HEK293 (cell line): ENCODE measurements at regions not wholly inside any gene's neighbourhood (a gene's known extent, or its start where the extent isn't known, plus 50 kb on each side); places are given as distances from the start of the nearest gene placed in this dataset.

Experiments
- CTCF ChIA-PET: fragments of 350-600 bp; formaldehyde crosslinking; extraction: SDS; loops from one replicate; lab custom pipeline; 2021; ENCODE audit warnings: antibody characterized with exemption; lab: Yijun Ruan, JAX
- POLR2A ChIA-PET: fragments of 300-600 bp; formaldehyde crosslinking; extraction: SDS; loops from one replicate; lab custom pipeline; 2020; ENCODE audit warnings: antibody characterized with exemption, inconsistent platforms; lab: Yijun Ruan, JAX
- H3K27ac ChIP-seq: fragments of 200-500 bp; sonication (Bioruptor generic); 2 replicates; pipeline ENCODE4 v1.5.1; 2014; ENCODE audit warnings: low read depth, low read length, control low read depth, inconsistent platforms; ENCODE audit errors: extremely low read depth
- H3K36me3 ChIP-seq, 2 experiments: fragments of 200-500 bp in 1 of 2; sonication (Bioruptor generic) in 1 of 2; 1 replicate in 1 of 2; 2 replicates in 1 of 2; pipeline ENCODE4 v1.5.1; 2014 to 2017; ENCODE audit warnings: inconsistent platforms in 2 of 2, low read length in 2 of 2; ENCODE audit not compliant: control insufficient read depth in 2 of 2, insufficient read depth in 1 of 2
- H3K4me1 ChIP-seq: fragments of 200-500 bp; sonication (Bioruptor generic); 2 replicates; pipeline ENCODE4 v1.5.1; 2014; ENCODE audit warnings: mild to moderate bottlenecking, low read length, inconsistent platforms; ENCODE audit not compliant: control insufficient read depth, insufficient read depth
- H3K4me3 ChIP-seq: 2 replicates; pipeline ENCODE4 v1.5.1; 2011; ENCODE audit warnings: low read depth, mild to moderate bottlenecking, control low read depth, low read length, moderate library complexity
- H3K9me3 ChIP-seq: fragments of 200-500 bp; sonication (Bioruptor generic); 2 replicates; pipeline ENCODE4 v1.5.1; 2014; ENCODE audit warnings: low read depth, low read length, inconsistent platforms; ENCODE audit not compliant: control insufficient read depth, insufficient read depth
- KLF1 ChIP-seq: fragments of 450-650 bp; formaldehyde crosslinking; IDR thresholded peaks from 2 replicates; pipeline ENCODE4 v1.5.1; 2016; ENCODE audit warnings: missing biosample characterization, missing genetic modification characterization
- MYNN ChIP-seq: fragments of 450-650 bp; formaldehyde crosslinking; IDR thresholded peaks from 2 replicates; pipeline ENCODE4 v1.5.1; 2016; ENCODE audit warnings: missing biosample characterization, missing genetic modification characterization, borderline replicate concordance
- REPIN1 ChIP-seq: fragments of 450-650 bp; formaldehyde crosslinking; IDR thresholded peaks from 2 replicates; pipeline ENCODE4 v1.5.1; 2017; ENCODE audit warnings: missing biosample characterization, missing genetic modification characterization, low read depth
- SCRT1 ChIP-seq: fragments of 450-650 bp; formaldehyde crosslinking; IDR thresholded peaks from 2 replicates; pipeline ENCODE4 v1.5.1; 2016; ENCODE audit warnings: missing biosample characterization, missing genetic modification characterization, borderline replicate concordance
- SP7 ChIP-seq: fragments of 450-650 bp; formaldehyde crosslinking; IDR thresholded peaks from 2 replicates; pipeline ENCODE4 v1.5.1; 2016; ENCODE audit warnings: missing biosample characterization, missing genetic modification characterization
- YY1 ChIP-seq: fragments of 450-650 bp; formaldehyde crosslinking; IDR thresholded peaks from 2 replicates; pipeline ENCODE4 v1.5.1; 2018; ENCODE audit warnings: missing biosample characterization, missing genetic modification characterization
- ZNF112 ChIP-seq: fragments of 450-650 bp; formaldehyde crosslinking; IDR thresholded peaks from 2 replicates; pipeline ENCODE4 v1.5.0; 2017; ENCODE audit warnings: missing biosample characterization, missing genetic modification characterization
- ZNF148 ChIP-seq: fragments of 450-650 bp; formaldehyde crosslinking; IDR thresholded peaks from 2 replicates; pipeline ENCODE4 v1.5.0; 2017; ENCODE audit warnings: missing biosample characterization, missing genetic modification characterization, borderline replicate concordance
- ZNF248 ChIP-seq: fragments of 450-650 bp; formaldehyde crosslinking; IDR thresholded peaks from 2 replicates; pipeline ENCODE4 v1.5.1; 2017; ENCODE audit warnings: missing biosample characterization, missing genetic modification characterization
- ZNF404 ChIP-seq: fragments of 450-650 bp; formaldehyde crosslinking; IDR thresholded peaks from 2 replicates; pipeline ENCODE4 v1.5.1; 2017; ENCODE audit warnings: missing biosample characterization, missing genetic modification characterization
- ZNF514 ChIP-seq: fragments of 450-650 bp; formaldehyde crosslinking; IDR thresholded peaks from 2 replicates; pipeline ENCODE4 v1.5.1; 2016; ENCODE audit warnings: missing biosample characterization, missing genetic modification characterization
- ZNF560 ChIP-seq: fragments of 450-650 bp; formaldehyde crosslinking; IDR thresholded peaks from 2 replicates; pipeline ENCODE4 v1.5.1; 2017; ENCODE audit warnings: missing biosample characterization, missing genetic modification characterization, borderline replicate concordance
- ZNF624 ChIP-seq: fragments of 450-650 bp; formaldehyde crosslinking; IDR thresholded peaks from 2 replicates; pipeline ENCODE4 v1.5.1; 2017; ENCODE audit warnings: missing biosample characterization, missing genetic modification characterization
- ZNF785 ChIP-seq: fragments of 450-650 bp; formaldehyde crosslinking; IDR thresholded peaks from 2 replicates; pipeline ENCODE4 v1.5.1; 2016; ENCODE audit warnings: missing biosample characterization, missing genetic modification characterization
- ZSCAN18 ChIP-seq: fragments of 450-650 bp; formaldehyde crosslinking; IDR thresholded peaks from 2 replicates; pipeline ENCODE4 v1.5.1; 2016; ENCODE audit warnings: missing biosample characterization, missing genetic modification characterization
- TF ChIP-seq, protein P1 (sequence below): fragments of 450-650 bp; formaldehyde crosslinking; IDR thresholded peaks from 2 replicates; pipeline ENCODE4 v1.5.1; 2016; ENCODE audit warnings: missing biosample characterization, missing genetic modification characterization, low read depth
- TF ChIP-seq, protein P2 (sequence below): fragments of 450-650 bp; IDR thresholded peaks from 2 replicates; pipeline ENCODE4 v1.5.1; 2018; ENCODE audit warnings: missing biosample characterization, missing genetic modification characterization
- TF ChIP-seq, protein P3 (sequence below): fragments of 450-650 bp; formaldehyde crosslinking; IDR thresholded peaks from 2 replicates; pipeline ENCODE4 v1.5.1; 2016; ENCODE audit warnings: missing biosample characterization, missing genetic modification characterization
- TF ChIP-seq, protein P4 (sequence below): fragments of 450-650 bp; formaldehyde crosslinking; IDR thresholded peaks from 2 replicates; pipeline ENCODE4 v1.5.1; 2016; ENCODE audit warnings: missing biosample characterization, missing genetic modification characterization

- ChIA-PET POLR2A (no interaction called here), CTCF (no interaction called here)
- H3K4me1 ChIP-seq = no peaks in the 10 kb centered on the region
- H3K27ac ChIP-seq = no peak overlapping the region
- no peak for TF ChIP-seq ZNF560
- no peak for TF ChIP-seq ZNF148
- TF ChIP-seq, protein P1, sequence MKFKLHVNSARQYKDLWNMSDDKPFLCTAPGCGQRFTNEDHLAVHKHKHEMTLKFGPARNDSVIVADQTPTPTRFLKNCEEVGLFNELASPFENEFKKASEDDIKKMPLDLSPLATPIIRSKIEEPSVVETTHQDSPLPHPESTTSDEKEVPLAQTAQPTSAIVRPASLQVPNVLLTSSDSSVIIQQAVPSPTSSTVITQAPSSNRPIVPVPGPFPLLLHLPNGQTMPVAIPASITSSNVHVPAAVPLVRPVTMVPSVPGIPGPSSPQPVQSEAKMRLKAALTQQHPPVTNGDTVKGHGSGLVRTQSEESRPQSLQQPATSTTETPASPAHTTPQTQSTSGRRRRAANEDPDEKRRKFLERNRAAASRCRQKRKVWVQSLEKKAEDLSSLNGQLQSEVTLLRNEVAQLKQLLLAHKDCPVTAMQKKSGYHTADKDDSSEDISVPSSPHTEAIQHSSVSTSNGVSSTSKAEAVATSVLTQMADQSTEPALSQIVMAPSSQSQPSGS = no peak
- no peak for TF ChIP-seq ZSCAN18 (tag by site-specific recombination)
- TF ChIP-seq REPIN1 (tag by site-specific recombination) = no peak
- no peak for TF ChIP-seq ZNF624
- TF ChIP-seq ZNF514 (tag by site-specific recombination) = no peak
- TF ChIP-seq, protein P2, sequence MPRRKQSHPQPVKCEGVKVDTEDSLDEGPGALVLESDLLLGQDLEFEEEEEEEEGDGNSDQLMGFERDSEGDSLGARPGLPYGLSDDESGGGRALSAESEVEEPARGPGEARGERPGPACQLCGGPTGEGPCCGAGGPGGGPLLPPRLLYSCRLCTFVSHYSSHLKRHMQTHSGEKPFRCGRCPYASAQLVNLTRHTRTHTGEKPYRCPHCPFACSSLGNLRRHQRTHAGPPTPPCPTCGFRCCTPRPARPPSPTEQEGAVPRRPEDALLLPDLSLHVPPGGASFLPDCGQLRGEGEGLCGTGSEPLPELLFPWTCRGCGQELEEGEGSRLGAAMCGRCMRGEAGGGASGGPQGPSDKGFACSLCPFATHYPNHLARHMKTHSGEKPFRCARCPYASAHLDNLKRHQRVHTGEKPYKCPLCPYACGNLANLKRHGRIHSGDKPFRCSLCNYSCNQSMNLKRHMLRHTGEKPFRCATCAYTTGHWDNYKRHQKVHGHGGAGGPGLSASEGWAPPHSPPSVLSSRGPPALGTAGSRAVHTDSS (tag by site-specific recombination) = no peak
- TF ChIP-seq MYNN (tag by site-specific recombination) = no peak
- TF ChIP-seq SCRT1 (tag by site-specific recombination) = no peak
- TF ChIP-seq, protein P3, sequence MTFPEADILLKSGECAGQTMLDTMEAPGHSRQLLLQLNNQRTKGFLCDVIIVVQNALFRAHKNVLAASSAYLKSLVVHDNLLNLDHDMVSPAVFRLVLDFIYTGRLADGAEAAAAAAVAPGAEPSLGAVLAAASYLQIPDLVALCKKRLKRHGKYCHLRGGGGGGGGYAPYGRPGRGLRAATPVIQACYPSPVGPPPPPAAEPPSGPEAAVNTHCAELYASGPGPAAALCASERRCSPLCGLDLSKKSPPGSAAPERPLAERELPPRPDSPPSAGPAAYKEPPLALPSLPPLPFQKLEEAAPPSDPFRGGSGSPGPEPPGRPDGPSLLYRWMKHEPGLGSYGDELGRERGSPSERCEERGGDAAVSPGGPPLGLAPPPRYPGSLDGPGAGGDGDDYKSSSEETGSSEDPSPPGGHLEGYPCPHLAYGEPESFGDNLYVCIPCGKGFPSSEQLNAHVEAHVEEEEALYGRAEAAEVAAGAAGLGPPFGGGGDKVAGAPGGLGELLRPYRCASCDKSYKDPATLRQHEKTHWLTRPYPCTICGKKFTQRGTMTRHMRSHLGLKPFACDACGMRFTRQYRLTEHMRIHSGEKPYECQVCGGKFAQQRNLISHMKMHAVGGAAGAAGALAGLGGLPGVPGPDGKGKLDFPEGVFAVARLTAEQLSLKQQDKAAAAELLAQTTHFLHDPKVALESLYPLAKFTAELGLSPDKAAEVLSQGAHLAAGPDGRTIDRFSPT (tag by site-specific recombination) = no peak
- no peak for TF ChIP-seq ZNF112 (tag by site-specific recombination)
- no peak overlapping the region for H3K4me3 ChIP-seq
- H3K9me3 ChIP-seq = no peaks in the 10 kb centered on the region
- no peaks in the 10 kb centered on the region for H3K36me3 ChIP-seq
Observed at GRCh38 chr4:31328932-31329331, 608.8 kb downstream of the PCDH7 start.

DNA sequence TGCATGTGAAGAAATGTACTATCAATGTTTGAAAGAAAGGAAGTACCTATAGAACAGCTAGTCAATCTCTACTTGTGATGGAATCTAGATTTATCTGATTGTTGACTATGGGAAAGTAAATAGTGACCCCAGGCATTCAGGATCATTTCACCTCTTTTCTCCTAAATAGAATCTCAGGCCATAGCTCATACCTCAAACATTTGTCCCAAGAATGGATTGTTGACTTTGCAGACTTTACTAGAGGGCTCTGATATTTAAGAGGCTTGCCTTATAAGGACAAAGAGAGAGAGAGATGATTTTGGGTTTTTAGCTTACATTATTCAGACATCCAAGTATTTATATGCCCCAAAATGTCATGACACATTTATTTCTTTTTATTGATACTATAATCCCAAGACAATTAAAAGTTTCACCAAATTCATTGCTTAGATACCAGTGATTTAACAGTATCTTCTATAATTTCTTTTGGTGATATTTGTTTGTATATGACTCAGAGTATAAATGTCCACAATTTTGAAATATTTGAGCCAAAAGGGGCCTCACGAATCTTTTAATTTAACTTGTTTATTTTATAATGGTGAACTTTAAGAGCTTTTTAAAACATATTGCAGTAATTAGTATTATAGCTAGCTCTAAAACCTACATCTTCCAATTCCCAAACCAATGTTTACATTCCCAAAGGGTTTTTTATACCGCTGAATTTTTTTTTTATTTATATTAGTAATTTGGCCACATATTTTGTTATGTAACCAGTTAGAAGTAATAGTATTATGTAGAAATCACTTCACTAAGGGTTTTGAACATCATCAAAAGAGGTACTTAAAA, 614.1 kb downstream of the PCDH7 start:
- ChIA-PET CTCF (no interaction called here), POLR2A (no interaction called here)
- Histone ChIP-seq H3K4me3 (no peak overlapping the region), H3K36me3 (no peaks in the 10 kb centered on the region), H3K9me3 (no peaks in the 10 kb centered on the region), H3K27ac (no peak overlapping the region), H3K4me1 (no peaks in the 10 kb centered on the region)
- no peak for TF ChIP-seq ZSCAN18 (tag by site-specific recombination)
- no peak for TF ChIP-seq KLF1
- TF ChIP-seq, protein P4, sequence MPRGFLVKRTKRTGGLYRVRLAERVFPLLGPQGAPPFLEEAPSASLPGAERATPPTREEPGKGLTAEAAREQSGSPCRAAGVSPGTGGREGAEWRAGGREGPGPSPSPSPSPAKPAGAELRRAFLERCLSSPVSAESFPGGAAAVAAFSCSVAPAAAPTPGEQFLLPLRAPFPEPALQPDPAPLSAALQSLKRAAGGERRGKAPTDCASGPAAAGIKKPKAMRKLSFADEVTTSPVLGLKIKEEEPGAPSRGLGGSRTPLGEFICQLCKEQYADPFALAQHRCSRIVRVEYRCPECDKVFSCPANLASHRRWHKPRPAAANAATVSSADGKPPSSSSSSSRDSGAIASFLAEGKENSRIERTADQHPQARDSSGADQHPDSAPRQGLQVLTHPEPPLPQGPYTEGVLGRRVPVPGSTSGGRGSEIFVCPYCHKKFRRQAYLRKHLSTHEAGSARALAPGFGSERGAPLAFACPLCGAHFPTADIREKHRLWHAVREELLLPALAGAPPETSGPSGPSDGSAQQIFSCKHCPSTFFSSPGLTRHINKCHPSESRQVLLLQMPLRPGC (tag by site-specific recombination) = no peak
- no peak for TF ChIP-seq ZNF404 (tag by site-specific recombination)
- TF ChIP-seq YY1 (tag by site-specific recombination) = no peak
- no peak for TF ChIP-seq SP7 (tag by site-specific recombination)
- no peak for TF ChIP-seq ZNF248 (tag by site-specific recombination)
- TF ChIP-seq ZNF785 = no peak
